ENCODE measurements at regions not wholly inside any gene's neighbourhood (a gene's known extent, or its start where the extent isn't known, plus 50 kb on each side); places are given as distances from the start of the nearest gene placed in this dataset.

DNA sequence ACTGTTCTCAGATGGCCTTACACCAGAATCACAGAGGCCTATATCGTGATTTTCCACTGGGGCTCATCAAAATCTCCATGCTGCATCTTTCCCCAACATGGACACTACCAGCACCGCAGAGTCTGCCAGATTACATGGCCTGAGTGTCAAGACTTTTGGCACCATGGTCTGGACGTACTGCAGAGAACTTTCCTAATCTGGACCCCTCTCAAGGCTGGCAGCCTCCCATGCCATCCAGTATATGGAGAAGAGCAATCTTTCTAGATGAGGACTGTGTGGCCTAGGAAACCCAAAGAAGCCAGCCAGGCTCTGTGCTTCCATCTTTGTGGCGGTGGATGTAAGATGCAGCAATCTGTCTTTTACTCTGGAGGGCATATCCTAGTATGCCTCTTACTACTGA is 139.2 kb downstream of the ADAMTS15 start:
- TF ChIP-seq CTCF (IDR thresholded peaks at IDR 0.05) (no peak), POLR2AphosphoS5 (IDR thresholded peaks at IDR 0.05; ENCODE audit: low read depth, low read length) (no peak), SIN3A (IDR thresholded peaks at IDR 0.05; ENCODE audit: borderline replicate concordance, insufficient read depth, low read depth, low read length) (no peak)

Data from Panc1 (cell line).